Fibroblast of lung (primary cell): ENCODE measurements at regions not wholly inside any gene's neighbourhood (a gene's known extent, or its start where the extent isn't known, plus 50 kb on each side); places are given as distances from the start of the nearest gene placed in this dataset.

ENCODE experiments used
- DNase-seq, 2 donors: peaks; one replicate each; pipeline versions ENCODE4 v3.0.0 to v3.0.0-alpha.2; 2010; ENCODE audit warnings: low read depth in 2 of 2
- H2AFZ ChIP-seq: 2 replicates; pipeline ENCODE4 v1.5.1; 2012; ENCODE audit warnings: low read length, control low read depth, inconsistent platforms
- H3K27ac ChIP-seq: 2 replicates; pipeline ENCODE4 v1.5.1; 2011; ENCODE audit warnings: low read length, control low read depth; ENCODE audit not compliant: insufficient read depth
- H3K27me3 ChIP-seq: 2 replicates; pipeline ENCODE4 v1.5.1; 2011; ENCODE audit warnings: mild to moderate bottlenecking, low read length; ENCODE audit not compliant: control insufficient read depth, insufficient read depth
- H3K36me3 ChIP-seq: 2 replicates; pipeline ENCODE4 v1.5.1; 2011; ENCODE audit warnings: low read length; ENCODE audit not compliant: control insufficient read depth, insufficient read depth
- H3K4me1 ChIP-seq: 2 replicates; pipeline ENCODE4 v1.5.1; 2011; ENCODE audit warnings: low read length; ENCODE audit not compliant: control insufficient read depth, insufficient read depth; ENCODE audit errors: extremely low read depth
- H3K4me2 ChIP-seq: 2 replicates; pipeline ENCODE4 v1.5.1; 2011; ENCODE audit warnings: low read length, control low read depth; ENCODE audit not compliant: insufficient read depth; ENCODE audit errors: extremely low read depth
- H3K4me3 ChIP-seq, 4 experiments: fragments of 200-600 bp in 1 of 4; sonication (generic) in 1 of 4; replicated peaks in 1 of 4; 2 replicates each; pipeline ENCODE4 v1.5.1; 2011 to 2016; ENCODE audit warnings: low read length in 4 of 4, low read depth in 3 of 4, mild to moderate bottlenecking in 3 of 4, control low read depth in 2 of 4, inconsistent platforms in 1 of 4, mixed read lengths in 1 of 4; ENCODE audit not compliant: insufficient read depth in 1 of 4; ENCODE audit errors: control extremely low read depth in 1 of 4
- H3K79me2 ChIP-seq: 2 replicates; pipeline ENCODE4 v1.5.1; 2012; ENCODE audit warnings: mild to moderate bottlenecking, low read length, inconsistent platforms; ENCODE audit not compliant: control insufficient read depth, insufficient read depth
- H3K9ac ChIP-seq: 2 replicates; pipeline ENCODE4 v1.5.1; 2011; ENCODE audit warnings: mild to moderate bottlenecking, low read length, control low read depth; ENCODE audit not compliant: insufficient read depth
- H3K9me3 ChIP-seq: 2 replicates; pipeline ENCODE4 v1.5.1; 2012; ENCODE audit warnings: low read depth, low read length; ENCODE audit not compliant: control insufficient read depth, insufficient read depth
- H4K20me1 ChIP-seq: 2 replicates; pipeline ENCODE4 v1.5.1; 2011; ENCODE audit warnings: low read length; ENCODE audit not compliant: control insufficient read depth, insufficient read depth; ENCODE audit errors: extremely low read depth
- CTCF ChIP-seq, 2 donors: IDR thresholded peaks in 1 of 2; conservative IDR thresholded peaks in 1 of 2; 1 replicate in 1 of 2; 2 replicates in 1 of 2; pipeline ENCODE4 v1.5.1; 2011 to 2012; ENCODE audit warnings: low read length in 2 of 2, control low read depth in 1 of 2, inconsistent platforms in 1 of 2, low read depth in 1 of 2, mild to moderate bottlenecking in 1 of 2
- EZH2 ChIP-seq: IDR thresholded peaks from 2 replicates; pipeline ENCODE4 v1.5.1; 2012; ENCODE audit warnings: low read length, control low read depth, mild to moderate bottlenecking; ENCODE audit errors: missing control alignments

- TF ChIP-seq EZH2 (no peak), CTCF (conservative IDR thresholded peaks at IDR 0.05 in 1 of 2, IDR thresholded peaks at IDR 0.05 in 1 of 2; ENCODE audit: low read depth in 1 of 2, low read length in 2 of 2) (no peak)
- Histone ChIP-seq H3K4me2 (no peak overlapping the region), H3K4me1 (no peaks in the 10 kb centered on the region), H3K27me3 (no peaks in the 10 kb centered on the region), H3K27ac (no peak overlapping the region), H3K36me3 (no peaks in the 10 kb centered on the region), H3K9ac (no peak overlapping the region), H4K20me1 (no peaks in the 10 kb centered on the region), H3K9me3 (no peaks in the 10 kb centered on the region), H2AFZ (no peak overlapping the region), H3K4me3 (no peak overlapping the region), H3K79me2 (no peaks in the 10 kb centered on the region)
- no peak for DNase-seq
These were observed 330.9 kb upstream of the NOX3 start for GRCh38 chr6:155786528-155786927.

GRCh38 chr6:155782739-155783459, 327.3 kb upstream of the NOX3 start:
- Histone ChIP-seq H4K20me1 (no peaks in the 10 kb centered on the region), H3K36me3 (no peaks in the 10 kb centered on the region), H3K27me3 (no peaks in the 10 kb centered on the region), H2AFZ (no peak overlapping the region), H3K27ac (no peak overlapping the region), H3K9ac (no peak overlapping the region), H3K4me2 (no peak overlapping the region), H3K4me1 (no peaks in the 10 kb centered on the region), H3K9me3 (no peaks in the 10 kb centered on the region), H3K4me3 (no peak overlapping the region), H3K79me2 (no peaks in the 10 kb centered on the region)
- no peak for TF ChIP-seq CTCF (conservative IDR thresholded peaks at IDR 0.05 in 1 of 2, IDR thresholded peaks at IDR 0.05 in 1 of 2; ENCODE audit: low read depth in 1 of 2, low read length in 2 of 2)
- TF ChIP-seq EZH2, result no peak
- DNase-seq, result peak; percentile 61 to 96

GRCh38 chr6:155782320-155782731, 326.7 kb upstream of the NOX3 start:
- Histone ChIP-seq H3K36me3 (no peaks in the 10 kb centered on the region), H3K27ac (peak overlapping the region; percentile 75), H4K20me1 (no peaks in the 10 kb centered on the region), H3K4me1 (no peaks in the 10 kb centered on the region), H2AFZ (peak overlapping the region; percentile 59), H3K4me2 (peak overlapping the region; percentile 4), H3K4me3 (no peak overlapping the region), H3K79me2 (no peaks in the 10 kb centered on the region), H3K27me3 (no peaks in the 10 kb centered on the region), H3K9me3 (no peaks in the 10 kb centered on the region), H3K9ac (no peak overlapping the region)
- no peak for TF ChIP-seq CTCF (conservative IDR thresholded peaks at IDR 0.05 in 1 of 2, IDR thresholded peaks at IDR 0.05 in 1 of 2; ENCODE audit: low read depth in 1 of 2, low read length in 2 of 2)
- TF ChIP-seq EZH2, result no peak
- peak; percentile 70 to 99 for DNase-seq
